Activated CD4-positive, alpha-beta T cell treated with anti-CD3 and anti-CD28 coated beads for 36 hours (primary cell): ENCODE measurements at regions not wholly inside any gene's neighbourhood (a gene's known extent, or its start where the extent isn't known, plus 50 kb on each side); places are given as distances from the start of the nearest gene placed in this dataset.

Source experiments
- ATAC-seq: fragments of 200-7000 bp; cut with Tn5 transposase; one replicate; pipeline ENCODE4 v1.10.0; 2021; ENCODE audit warnings: mild to moderate bottlenecking, moderate library complexity
- CTCF ChIA-PET: fragments of 350-600 bp; sonication (Branson Sonifier 250); formaldehyde crosslinking; loops from one replicate; lab custom pipeline; 2021; ENCODE audit warnings: antibody characterized with exemption; lab: Charles Lee
- POLR2A ChIA-PET: fragments of 350-600 bp; sonication (Branson Sonifier 250); formaldehyde crosslinking; loops from one replicate; lab custom pipeline; 2021; ENCODE audit warnings: antibody characterized with exemption, inconsistent platforms; lab: Charles Lee
- DNase-seq: peaks from one replicate; pipeline ENCODE4 v3.0.0-alpha.2; 2020
- H3K27ac Mint-ChIP-seq: one replicate; pipeline ENCODE4 v1.8.0; 2021; ENCODE audit warnings: mixed read lengths
- H3K27me3 Mint-ChIP-seq: one replicate; pipeline ENCODE4 v1.8.0; 2021; ENCODE audit warnings: mixed read lengths
- H3K36me3 Mint-ChIP-seq: one replicate; pipeline ENCODE4 v1.8.0; 2021; ENCODE audit warnings: low read depth, mixed read lengths
- H3K4me1 Mint-ChIP-seq: one replicate; pipeline ENCODE4 v1.8.0; 2021; ENCODE audit warnings: mixed read lengths
- H3K4me3 Mint-ChIP-seq: one replicate; pipeline ENCODE4 v1.8.0; 2021; ENCODE audit warnings: mild to moderate bottlenecking, moderate library complexity, mixed read lengths
- H3K9me3 Mint-ChIP-seq: one replicate; pipeline ENCODE4 v1.8.0; 2021; ENCODE audit warnings: low read depth, mixed read lengths
- intact Hi-C, 2 experiments: fragments of 100-400 bp; cut with DNase I in 1 of 2; cut with micrococcal nuclease in 1 of 2; formaldehyde crosslinking; loops; one replicate each; pipeline versions ENCODE4 v1.14.2 to v1.15.1; 2022 to 2024; cut with DNase I, micrococcal nuclease

GRCh38 chr16:73311857-73312723 lies 264.2 kb upstream of the ZFHX3 start:
- Mint-ChIP-seq H3K4me1 (no peaks in the 10 kb centered on the region), H3K27ac (no peak overlapping the region), H3K36me3 (no peaks in the 10 kb centered on the region), H3K27me3 (no peaks in the 10 kb centered on the region), H3K9me3 (peaks cover 7% of the 10 kb centered on the region), H3K4me3 (no peak overlapping the region)
- ChIA-PET CTCF (no interaction called here), POLR2A (no interaction called here)
- intact Hi-C loops, result no loop called here
- ATAC-seq (no peak), DNase-seq (no peak)

- Mint-ChIP-seq H3K9me3 (peaks cover 3% of the 10 kb centered on the region), H3K4me3 (no peak overlapping the region), H3K4me1 (no peaks in the 10 kb centered on the region), H3K36me3 (no peaks in the 10 kb centered on the region), H3K27me3 (no peaks in the 10 kb centered on the region), H3K27ac (no peak overlapping the region)
- intact Hi-C loops, result no loop called here
- no peak for DNase-seq
- ATAC-seq, result no peak
- POLR2A ChIA-PET, result no interaction called here
- CTCF ChIA-PET, result no interaction called here
These were observed 260.8 kb upstream of the ZFHX3 start for GRCh38 chr16:73308771-73309170.

- CTCF ChIA-PET, result no interaction called here
These were observed 259.0 kb upstream of the ZFHX3 start for GRCh38 chr16:73306901-73307413.

GRCh38 chr16:73304008-73304774 lies 256.3 kb upstream of the ZFHX3 start:
- POLR2A ChIA-PET, result no interaction called here
- intact Hi-C loops, result no loop called here

More at GRCh38 chr16:73306901-73307413, 259.0 kb upstream of the ZFHX3 start:
- H3K9me3 Mint-ChIP-seq, result no peaks in the 10 kb centered on the region
- no peak for DNase-seq
- intact Hi-C loops, result no loop called here
- no peaks in the 10 kb centered on the region for H3K4me1 Mint-ChIP-seq
- H3K4me3 Mint-ChIP-seq, result no peak overlapping the region
- no peak for ATAC-seq
- no peaks in the 10 kb centered on the region for H3K36me3 Mint-ChIP-seq
- H3K27me3 Mint-ChIP-seq, result no peaks in the 10 kb centered on the region
- POLR2A ChIA-PET, result no interaction called here
- no peak overlapping the region for H3K27ac Mint-ChIP-seq

GRCh38 chr16:73302942-73303341 lies 255.0 kb upstream of the ZFHX3 start:
- ATAC-seq (no peak), DNase-seq (no peak)
- no peak overlapping the region for H3K27ac Mint-ChIP-seq
- intact Hi-C loops, result no loop called here
- no peaks in the 10 kb centered on the region for H3K27me3 Mint-ChIP-seq
- no peaks in the 10 kb centered on the region for H3K4me1 Mint-ChIP-seq
- no peak overlapping the region for H3K4me3 Mint-ChIP-seq
- no peaks in the 10 kb centered on the region for H3K36me3 Mint-ChIP-seq
- ChIA-PET CTCF (no interaction called here), POLR2A (no interaction called here)
- no peaks in the 10 kb centered on the region for H3K9me3 Mint-ChIP-seq

More at GRCh38 chr16:73304008-73304774, 256.3 kb upstream of the ZFHX3 start:
- ATAC-seq, result no peak
- CTCF ChIA-PET, result no interaction called here
- no peaks in the 10 kb centered on the region for H3K4me1 Mint-ChIP-seq
- DNase-seq, result no peak
- H3K4me3 Mint-ChIP-seq, result no peak overlapping the region
- no peaks in the 10 kb centered on the region for H3K9me3 Mint-ChIP-seq
- no peaks in the 10 kb centered on the region for H3K36me3 Mint-ChIP-seq
- H3K27me3 Mint-ChIP-seq, result no peaks in the 10 kb centered on the region
- H3K27ac Mint-ChIP-seq, result no peak overlapping the region

GRCh38 chr16:73301984-73302383 lies 254.1 kb upstream of the ZFHX3 start:
- Mint-ChIP-seq H3K27me3 (no peaks in the 10 kb centered on the region), H3K9me3 (no peaks in the 10 kb centered on the region), H3K36me3 (no peaks in the 10 kb centered on the region), H3K27ac (no peak overlapping the region), H3K4me3 (no peak overlapping the region), H3K4me1 (no peaks in the 10 kb centered on the region)
- intact Hi-C loops, result no loop called here
- CTCF ChIA-PET, result no interaction called here
- ATAC-seq (no peak), DNase-seq (no peak)
- POLR2A ChIA-PET, result no interaction called here

GRCh38 chr16:73299346-73299745 lies 251.4 kb upstream of the ZFHX3 start:
- Mint-ChIP-seq H3K36me3 (no peaks in the 10 kb centered on the region), H3K4me3 (no peak overlapping the region), H3K27me3 (no peaks in the 10 kb centered on the region), H3K27ac (no peak overlapping the region), H3K9me3 (no peaks in the 10 kb centered on the region), H3K4me1 (no peaks in the 10 kb centered on the region)
- POLR2A ChIA-PET, result no interaction called here
- ATAC-seq, result no peak
- CTCF ChIA-PET, result no interaction called here
- intact Hi-C loops, result no loop called here
- no peak for DNase-seq

GRCh38 chr16:73298562-73298961 lies 250.6 kb upstream of the ZFHX3 start:
- no peak overlapping the region for H3K4me3 Mint-ChIP-seq
- no peaks in the 10 kb centered on the region for H3K9me3 Mint-ChIP-seq
- H3K4me1 Mint-ChIP-seq, result no peaks in the 10 kb centered on the region
- DNase-seq, result no peak
- ChIA-PET POLR2A (no interaction called here), CTCF (interaction anchor here (0.7 kb wide), 1 partner anchor 1270 kb away, joined by 4 read pairs; no protein-coding TSS in a partner anchor)
- ATAC-seq, result no peak
- H3K27me3 Mint-ChIP-seq, result no peaks in the 10 kb centered on the region
- intact Hi-C loops, result no loop called here
- H3K27ac Mint-ChIP-seq, result no peak overlapping the region
- H3K36me3 Mint-ChIP-seq, result no peaks in the 10 kb centered on the region

- Mint-ChIP-seq H3K27ac (no peak overlapping the region), H3K4me1 (no peaks in the 10 kb centered on the region), H3K27me3 (no peaks in the 10 kb centered on the region), H3K9me3 (no peaks in the 10 kb centered on the region), H3K36me3 (no peaks in the 10 kb centered on the region), H3K4me3 (no peak overlapping the region)
- CTCF ChIA-PET, result no interaction called here
- POLR2A ChIA-PET, result no interaction called here
- DNase-seq, result no peak
- no peak for ATAC-seq
- intact Hi-C loops, result no loop called here
These were observed 242.3 kb upstream of the ZFHX3 start for GRCh38 chr16:73290258-73290657.

GRCh38 chr16:73289232-73289631 lies 241.3 kb upstream of the ZFHX3 start:
- Mint-ChIP-seq H3K36me3 (no peaks in the 10 kb centered on the region), H3K4me1 (no peaks in the 10 kb centered on the region), H3K27me3 (no peaks in the 10 kb centered on the region), H3K4me3 (no peak overlapping the region), H3K9me3 (no peaks in the 10 kb centered on the region), H3K27ac (no peak overlapping the region)
- ChIA-PET CTCF (interaction anchor here (0.6 kb wide), 1 partner anchor 267 kb away, joined by 3 read pairs; no protein-coding TSS in a partner anchor), POLR2A (no interaction called here)
- DNase-seq (no peak), ATAC-seq (no peak)
- intact Hi-C loops, result no loop called here

- no peaks in the 10 kb centered on the region for H3K4me1 Mint-ChIP-seq
- H3K27me3 Mint-ChIP-seq, result no peaks in the 10 kb centered on the region
- DNase-seq, result no peak
- ChIA-PET CTCF (no interaction called here), POLR2A (no interaction called here)
- no peaks in the 10 kb centered on the region for H3K9me3 Mint-ChIP-seq
- H3K27ac Mint-ChIP-seq, result no peak overlapping the region
- H3K36me3 Mint-ChIP-seq, result no peaks in the 10 kb centered on the region
- intact Hi-C loops, result no loop called here
- ATAC-seq, result no peak
- H3K4me3 Mint-ChIP-seq, result no peak overlapping the region
These were observed 240.6 kb upstream of the ZFHX3 start for GRCh38 chr16:73288520-73288919.
